ENCODE measurements at regions not wholly inside any gene's neighbourhood (a gene's known extent, or its start where the extent isn't known, plus 50 kb on each side); places are given as distances from the start of the nearest gene placed in this dataset.

DNA sequence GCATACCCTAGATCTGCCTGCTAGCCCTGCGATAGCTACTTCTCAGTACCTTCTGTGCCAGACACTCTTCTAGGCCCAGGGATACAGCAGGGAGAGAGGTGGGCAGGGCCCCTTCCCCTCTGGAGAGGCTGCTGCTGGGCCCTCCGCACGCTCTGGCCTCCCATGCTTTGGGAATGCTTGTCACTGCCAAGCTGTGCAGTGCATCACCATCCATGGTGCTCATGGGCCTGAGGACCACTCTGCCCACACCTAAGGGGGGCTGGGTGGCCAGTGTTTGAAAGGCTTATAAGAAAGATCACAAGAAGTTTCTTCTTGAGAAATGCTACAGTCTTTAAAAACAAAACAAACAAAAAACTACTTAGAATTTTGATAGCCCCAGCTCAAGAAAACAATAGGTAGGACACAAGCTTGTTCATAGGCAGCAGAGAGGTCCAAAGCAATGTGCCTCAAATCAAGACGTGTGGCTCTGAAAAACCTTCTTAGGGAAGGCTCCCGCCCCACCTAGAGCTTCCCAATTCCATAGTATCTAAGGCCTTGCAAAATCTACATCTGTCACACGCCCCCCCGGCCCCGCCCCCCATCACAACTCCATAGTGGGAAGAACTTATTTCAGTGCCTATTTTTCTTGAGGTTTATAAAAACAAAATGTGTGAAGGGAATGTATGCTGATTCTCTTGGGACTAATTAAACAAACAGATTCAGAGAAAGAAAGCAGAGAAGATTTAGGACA is 145.8 kb downstream of the TM9SF2 start:
- TF ChIP-seq, protein P1, sequence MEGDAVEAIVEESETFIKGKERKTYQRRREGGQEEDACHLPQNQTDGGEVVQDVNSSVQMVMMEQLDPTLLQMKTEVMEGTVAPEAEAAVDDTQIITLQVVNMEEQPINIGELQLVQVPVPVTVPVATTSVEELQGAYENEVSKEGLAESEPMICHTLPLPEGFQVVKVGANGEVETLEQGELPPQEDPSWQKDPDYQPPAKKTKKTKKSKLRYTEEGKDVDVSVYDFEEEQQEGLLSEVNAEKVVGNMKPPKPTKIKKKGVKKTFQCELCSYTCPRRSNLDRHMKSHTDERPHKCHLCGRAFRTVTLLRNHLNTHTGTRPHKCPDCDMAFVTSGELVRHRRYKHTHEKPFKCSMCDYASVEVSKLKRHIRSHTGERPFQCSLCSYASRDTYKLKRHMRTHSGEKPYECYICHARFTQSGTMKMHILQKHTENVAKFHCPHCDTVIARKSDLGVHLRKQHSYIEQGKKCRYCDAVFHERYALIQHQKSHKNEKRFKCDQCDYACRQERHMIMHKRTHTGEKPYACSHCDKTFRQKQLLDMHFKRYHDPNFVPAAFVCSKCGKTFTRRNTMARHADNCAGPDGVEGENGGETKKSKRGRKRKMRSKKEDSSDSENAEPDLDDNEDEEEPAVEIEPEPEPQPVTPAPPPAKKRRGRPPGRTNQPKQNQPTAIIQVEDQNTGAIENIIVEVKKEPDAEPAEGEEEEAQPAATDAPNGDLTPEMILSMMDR (IDR thresholded peaks at IDR 0.05; ENCODE audit: insufficient read depth in 1 of 2, low read depth in 1 of 2, low read length in 1 of 2, severe bottlenecking in 1 of 2, unreplicated experiment in 1 of 2) = no peak
- H3K4me3 Mint-ChIP-seq (ENCODE audit: unreplicated experiment) = no peak overlapping the region
- no peaks in the 10 kb centered on the region for H3K27me3 Mint-ChIP-seq (ENCODE audit: insufficient read depth, unreplicated experiment)
- intact Hi-C loops (cut with micrococcal nuclease; ENCODE audit: unreplicated experiment) = no loop called here
- no peaks in the 10 kb centered on the region for H3K4me1 ChIP-seq
- no peaks in the 10 kb centered on the region for H3K9me3 Mint-ChIP-seq (ENCODE audit: unreplicated experiment)
- no peak overlapping the region for H3K27ac Mint-ChIP-seq (ENCODE audit: unreplicated experiment)
- H3K4me3 ChIP-seq (ENCODE audit: low read depth, low read length) = no peak overlapping the region
- H3K36me3 Mint-ChIP-seq (ENCODE audit: insufficient read depth, unreplicated experiment) = no peaks in the 10 kb centered on the region
- CTCF ChIA-PET = interaction anchor here (0.7 kb wide), 1 partner anchor 58 kb away, joined by 3 read pairs; no protein-coding TSS in a partner anchor
- H3K4me1 Mint-ChIP-seq (ENCODE audit: low read depth, unreplicated experiment) = no peaks in the 10 kb centered on the region
- no TSS peak for BruUV-seq (replicated peaks)
- H3K9me3 ChIP-seq = no peaks in the 10 kb centered on the region
- no peaks in the 10 kb centered on the region for H3K36me3 ChIP-seq (ENCODE audit: control insufficient read depth, insufficient read depth, low read length)
- POLR2A ChIA-PET = interaction anchor here (0.7 kb wide), 1 partner anchor 22 kb away, joined by 12 read pairs; no protein-coding TSS in a partner anchor
- DNase-seq = no peak
- H3K27me3 ChIP-seq (replicated peaks; ENCODE audit: control insufficient read depth, insufficient read depth, low read length) = no peaks in the 10 kb centered on the region

DNA sequence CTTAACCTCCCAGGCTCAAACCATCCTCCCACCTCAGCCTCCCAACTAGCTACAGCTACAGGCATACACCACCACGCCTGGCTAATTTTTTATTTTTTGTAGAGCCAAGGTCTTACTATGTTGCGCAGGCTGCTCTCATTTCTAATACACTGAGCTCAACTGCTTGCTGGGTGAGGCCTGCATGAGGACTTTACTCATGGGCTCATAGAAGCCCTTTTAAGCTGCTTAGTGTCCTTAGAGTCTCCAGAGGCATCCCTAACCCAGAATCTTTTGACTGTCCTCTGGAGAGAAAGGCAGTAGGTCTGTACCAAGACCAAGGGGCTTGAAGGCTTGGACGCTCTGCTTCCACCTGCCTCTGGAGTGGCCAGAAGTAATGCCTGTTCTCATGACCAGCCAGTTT is 141.6 kb downstream of the TM9SF2 start:
- no peaks in the 10 kb centered on the region for H3K27me3 Mint-ChIP-seq (ENCODE audit: insufficient read depth, unreplicated experiment)
- no peak overlapping the region for H3K27ac Mint-ChIP-seq (ENCODE audit: unreplicated experiment)
- no peaks in the 10 kb centered on the region for H3K9me3 Mint-ChIP-seq (ENCODE audit: unreplicated experiment)
- H3K4me3 Mint-ChIP-seq (ENCODE audit: unreplicated experiment) = no peak overlapping the region
- no peak overlapping the region for H3K4me3 ChIP-seq (ENCODE audit: low read depth, low read length)
- DNase-seq = no peak
- H3K9me3 ChIP-seq = no peaks in the 10 kb centered on the region
- CTCF ChIA-PET = no interaction called here
- H3K36me3 ChIP-seq (ENCODE audit: control insufficient read depth, insufficient read depth, low read length) = no peaks in the 10 kb centered on the region
- H3K4me1 ChIP-seq = no peaks in the 10 kb centered on the region
- intact Hi-C loops (cut with micrococcal nuclease; ENCODE audit: unreplicated experiment) = no loop called here
- H3K4me1 Mint-ChIP-seq (ENCODE audit: low read depth, unreplicated experiment) = no peaks in the 10 kb centered on the region
- no TSS peak for BruUV-seq (replicated peaks)
- H3K36me3 Mint-ChIP-seq (ENCODE audit: insufficient read depth, unreplicated experiment) = no peaks in the 10 kb centered on the region
- TF ChIP-seq, protein P1 (IDR thresholded peaks at IDR 0.05; ENCODE audit: insufficient read depth in 1 of 2, low read depth in 1 of 2, low read length in 1 of 2, severe bottlenecking in 1 of 2, unreplicated experiment in 1 of 2) = no peak
- POLR2A ChIA-PET = no interaction called here
- no peaks in the 10 kb centered on the region for H3K27me3 ChIP-seq (replicated peaks; ENCODE audit: control insufficient read depth, insufficient read depth, low read length)

DNA sequence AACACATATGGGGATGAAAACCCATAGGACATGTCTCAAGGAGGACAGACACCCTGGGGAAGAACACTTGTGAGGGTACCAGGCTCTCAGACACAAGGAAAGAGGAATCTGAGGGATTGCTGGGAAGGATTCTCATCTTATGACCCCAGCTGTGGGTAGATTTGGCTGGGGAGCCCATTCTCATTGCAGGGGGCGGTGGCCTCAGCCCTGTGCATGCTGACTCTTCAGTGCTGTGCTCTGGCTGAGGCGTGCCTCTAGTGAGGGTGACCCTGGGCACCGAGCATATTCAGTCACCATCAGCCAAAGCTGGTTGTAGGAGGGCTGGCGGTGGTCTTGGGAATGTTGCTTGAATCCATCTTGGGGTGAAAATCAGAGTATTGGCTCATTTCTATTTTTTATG is 140.7 kb downstream of the TM9SF2 start:
- BruUV-seq (replicated peaks) = no TSS peak
- no peak overlapping the region for H3K27ac Mint-ChIP-seq (ENCODE audit: unreplicated experiment)
- ChIA-PET POLR2A (no interaction called here), CTCF (no interaction called here)
- H3K4me3 Mint-ChIP-seq (ENCODE audit: unreplicated experiment) = no peak overlapping the region
- Histone ChIP-seq H3K36me3 (ENCODE audit: control insufficient read depth, insufficient read depth, low read length) (no peaks in the 10 kb centered on the region), H3K4me3 (ENCODE audit: low read depth, low read length) (no peak overlapping the region), H3K4me1 (no peaks in the 10 kb centered on the region), H3K27me3 (replicated peaks; ENCODE audit: control insufficient read depth, insufficient read depth, low read length) (no peaks in the 10 kb centered on the region), H3K9me3 (no peaks in the 10 kb centered on the region)
- TF ChIP-seq, protein P1 (IDR thresholded peaks at IDR 0.05; ENCODE audit: insufficient read depth in 1 of 2, low read depth in 1 of 2, low read length in 1 of 2, severe bottlenecking in 1 of 2, unreplicated experiment in 1 of 2) = no peak
- no peaks in the 10 kb centered on the region for H3K9me3 Mint-ChIP-seq (ENCODE audit: unreplicated experiment)
- H3K4me1 Mint-ChIP-seq (ENCODE audit: low read depth, unreplicated experiment) = no peaks in the 10 kb centered on the region
- intact Hi-C loops (cut with micrococcal nuclease; ENCODE audit: unreplicated experiment) = no loop called here
- DNase-seq = no peak
- no peaks in the 10 kb centered on the region for H3K27me3 Mint-ChIP-seq (ENCODE audit: insufficient read depth, unreplicated experiment)
- H3K36me3 Mint-ChIP-seq (ENCODE audit: insufficient read depth, unreplicated experiment) = no peaks in the 10 kb centered on the region
